HCT116 (cell line): ENCODE measurements at regions not wholly inside any gene's neighbourhood (a gene's known extent, or its start where the extent isn't known, plus 50 kb on each side); places are given as distances from the start of the nearest gene placed in this dataset.

ENCODE experiments used
- ATAC-seq: fragments of 200-7000 bp; cut with Tn5 transposase; 2 replicates; pipeline ENCODE4 v1.9.1; 2020; ENCODE audit warnings: mild to moderate bottlenecking, moderate library complexity
- BruUV-seq: library from RNA; stranded (reverse); fragments of 400-500 nt; replicated peaks from 2 replicates; lab custom pipeline; 2021; lab: Mats Ljungman, UMichigan
- CTCF ChIA-PET: fragments of 300-600 bp; sonication (Branson Sonifier 250); formaldehyde crosslinking; loops from one replicate; lab custom pipeline; 2021; ENCODE audit warnings: antibody characterized with exemption; lab: Charles Lee
- POLR2A ChIA-PET: fragments of 300-600, 350-600 bp; sonication (Branson Sonifier 250); formaldehyde crosslinking; loops from one replicate; lab custom pipeline; 2021; ENCODE audit warnings: antibody characterized with exemption; lab: Charles Lee
- RAD21 ChIA-PET, 2 experiments: fragments of 300-600 bp; sonication (Branson Sonifier 250); formaldehyde crosslinking; loops; one replicate each; lab custom pipeline; 2023; ENCODE audit warnings: low total read pairs in 2 of 2; ENCODE audit not compliant: uncharacterized antibody in 2 of 2, unreplicated experiment in 2 of 2, low non-redundant PET in 1 of 2; lab: Charles Lee
- DNase-seq: peaks from one replicate; pipeline ENCODE4 v3.0.0-alpha.2; 2010; ENCODE audit warnings: low read depth, low spot score
- H2AFZ ChIP-seq: fragments of 200-600 bp; shearing (Covaris generic), sonication (generic); 2 replicates; pipeline ENCODE4 v1.6.1; 2017; ENCODE audit warnings: low read depth, mixed run types, mixed read lengths, antibody characterized with exemption, low read length; ENCODE audit not compliant: poor library complexity, severe bottlenecking
- H3K27ac ChIP-seq: 2 replicates; pipeline ENCODE4 v1.5.1; 2012; ENCODE audit warnings: low read depth, low read length
- H3K27me3 ChIP-seq: fragments of 200-600 bp; sonication (generic); 2 replicates; pipeline ENCODE4 v1.6.1; 2016; ENCODE audit warnings: mixed run types, low read length, mixed read lengths; ENCODE audit not compliant: insufficient read depth
- H3K36me3 ChIP-seq, 2 experiments: fragments of 200-500 bp in 1 of 2; fragments of 200-600 bp in 1 of 2; sonication (Bioruptor generic) in 1 of 2; sonication (generic) in 1 of 2; 2 replicates each; pipeline versions ENCODE4 v1.5.1 to v1.6.1; 2014 to 2016; ENCODE audit warnings: low read length in 2 of 2, inconsistent platforms in 1 of 2, mixed read lengths in 1 of 2, mixed run types in 1 of 2; ENCODE audit not compliant: insufficient read depth in 2 of 2, control insufficient read depth in 1 of 2
- H3K4me1 ChIP-seq, 2 experiments: fragments of 200-600 bp in 1 of 2; sonication (generic) in 1 of 2; 2 replicates each; pipeline versions ENCODE4 v1.5.1 to v1.6.1; 2012 to 2017; ENCODE audit warnings: low read length in 2 of 2, inconsistent platforms in 1 of 2, mild to moderate bottlenecking in 1 of 2, mixed read lengths in 1 of 2, mixed run types in 1 of 2, moderate library complexity in 1 of 2; ENCODE audit not compliant: insufficient read depth in 2 of 2, control insufficient read depth in 1 of 2
- H3K4me2 ChIP-seq: fragments of 200-600 bp; sonication (generic); 2 replicates; pipeline ENCODE4 v1.6.1; 2017; ENCODE audit warnings: mixed run types, low read length, mixed read lengths
- H3K4me3 ChIP-seq, 2 experiments: fragments of 200-600 bp in 1 of 2; sonication (generic) in 1 of 2; replicated peaks in 1 of 2; 2 replicates each; pipeline ENCODE4 v1.5.1; 2011 to 2016; ENCODE audit warnings: low read length in 2 of 2, control low read depth in 1 of 2, low read depth in 1 of 2, mild to moderate bottlenecking in 1 of 2, mixed read lengths in 1 of 2, mixed run types in 1 of 2
- H3K79me2 ChIP-seq: fragments of 200-600 bp; sonication (generic); 2 replicates; pipeline ENCODE4 v1.6.1; 2017; ENCODE audit warnings: mild to moderate bottlenecking, mixed run types, low read length, moderate library complexity, mixed read lengths; ENCODE audit not compliant: insufficient read depth
- H3K9ac ChIP-seq: fragments of 200-600 bp; sonication (generic); 2 replicates; pipeline ENCODE4 v1.6.1; 2016; ENCODE audit warnings: low read length, mixed read lengths
- H3K9me2 ChIP-seq: fragments of 200-600 bp; sonication (generic), shearing (Covaris generic); 2 replicates; pipeline ENCODE4 v1.6.1; 2017; ENCODE audit warnings: mixed run types, mild to moderate bottlenecking, moderate library complexity; ENCODE audit not compliant: insufficient read depth
- H3K9me3 ChIP-seq, 2 experiments: fragments of 200-500 bp in 1 of 2; fragments of 200-600 bp in 1 of 2; sonication (Bioruptor generic) in 1 of 2; sonication (generic) in 1 of 2; 2 replicates each; pipeline ENCODE4 v1.6.1; 2014 to 2017; ENCODE audit warnings: low read length in 2 of 2, mixed read lengths in 2 of 2, inconsistent platforms in 1 of 2, low read depth in 1 of 2, mild to moderate bottlenecking in 1 of 2, mixed run types in 1 of 2, moderate library complexity in 1 of 2; ENCODE audit not compliant: control insufficient read depth in 1 of 2, insufficient read depth in 1 of 2
- H4K20me1 ChIP-seq: fragments of 200-600 bp; sonication (generic), shearing (Covaris generic); 2 replicates; pipeline ENCODE4 v1.6.1; 2017; ENCODE audit warnings: mixed run types, mild to moderate bottlenecking, moderate library complexity; ENCODE audit not compliant: insufficient read depth
- EGR1 ChIP-seq: IDR thresholded peaks from 2 replicates; pipeline ENCODE4 v1.6.1; 2012; ENCODE audit warnings: low read depth
- ELF1 ChIP-seq: IDR thresholded peaks from 2 replicates; pipeline ENCODE4 v1.6.1; 2012; ENCODE audit warnings: low read depth, borderline replicate concordance
- JUND ChIP-seq: IDR thresholded peaks from 2 replicates; pipeline ENCODE4 v1.6.1; 2012
- REST ChIP-seq: IDR thresholded peaks from 2 replicates; pipeline ENCODE4 v1.6.1; 2012; ENCODE audit warnings: low read depth
- SRF ChIP-seq: IDR thresholded peaks from 2 replicates; pipeline ENCODE4 v1.6.1; 2012; ENCODE audit warnings: low read depth
- TCF7L2 ChIP-seq: IDR thresholded peaks from 2 replicates; pipeline ENCODE4 v1.7.0; 2011; ENCODE audit warnings: borderline replicate concordance, inconsistent platforms; ENCODE audit not compliant: insufficient read depth, insufficient read length; ENCODE audit errors: extremely low read depth
- YY1 ChIP-seq: IDR thresholded peaks from 2 replicates; pipeline ENCODE4 v1.6.1; 2011; ENCODE audit warnings: low read length, low read depth, moderate library complexity, mild to moderate bottlenecking; ENCODE audit not compliant: insufficient replicate concordance; ENCODE audit errors: extremely low read depth
- intact Hi-C: fragments of 100-400 bp; cut with micrococcal nuclease; formaldehyde crosslinking; loops from 2 replicates; pipeline ENCODE4 v1.10.0; 2022

GRCh38 chr20:22071841-22072240 is 366.4 kb downstream of the PAX1 start:
- H3K9ac ChIP-seq: no peak overlapping the region
- H3K9me2 ChIP-seq: no peaks in the 10 kb centered on the region
- ATAC-seq: no peak
- H4K20me1 ChIP-seq: no peaks in the 10 kb centered on the region
- ChIA-PET RAD21 (no interaction called here), POLR2A (no interaction called here), CTCF (no interaction called here)
- DNase-seq: no peak
- H2AFZ ChIP-seq: no peak overlapping the region
- H3K9me3 ChIP-seq: peaks cover 3 to 27% of the 10 kb centered on the region in 2 experiments; a peak in 2 of 4 replicates
- no peaks in the 10 kb centered on the region for H3K4me1 ChIP-seq
- no peak overlapping the region for H3K27ac ChIP-seq
- intact Hi-C loops: no loop called here
- BruUV-seq: no TSS peak
- no peaks in the 10 kb centered on the region for H3K27me3 ChIP-seq
- H3K4me3 ChIP-seq: no peak overlapping the region
- no peaks in the 10 kb centered on the region for H3K79me2 ChIP-seq
- no peak for TF ChIP-seq ELF1
- TF ChIP-seq SRF: no peak
- TF ChIP-seq JUND: no peak
- TF ChIP-seq YY1: no peak
- H3K4me2 ChIP-seq: no peak overlapping the region
- H3K36me3 ChIP-seq: no peaks in the 10 kb centered on the region

DNA sequence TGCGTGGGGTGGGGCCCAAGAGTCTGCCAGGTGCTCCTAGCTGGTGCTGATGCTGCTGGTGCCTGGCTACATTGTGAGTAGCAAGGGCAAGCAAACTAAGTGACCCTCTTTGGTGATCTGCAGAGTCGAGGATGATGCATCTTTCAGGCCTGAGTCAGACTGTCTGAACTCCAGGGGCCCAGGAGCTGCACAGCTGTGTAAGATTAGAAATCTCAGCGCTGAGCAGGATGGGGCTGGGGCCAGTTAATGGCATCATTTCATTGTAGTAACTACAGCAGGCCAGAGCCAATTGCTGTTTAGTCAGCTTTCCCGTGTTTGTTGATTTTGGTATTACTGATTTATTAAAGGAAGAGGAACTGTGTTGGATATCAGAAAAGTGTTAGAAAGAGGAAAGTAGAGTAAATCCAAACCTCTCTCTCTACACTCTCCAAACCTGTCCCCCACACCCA is 365.2 kb downstream of the PAX1 start:
- Histone ChIP-seq H3K27ac (no peak overlapping the region), H3K4me3 (no peak overlapping the region), H3K36me3 (no peaks in the 10 kb centered on the region), H3K79me2 (no peaks in the 10 kb centered on the region), H3K4me1 (no peaks in the 10 kb centered on the region), H3K9me3 (peaks cover 3 to 21% of the 10 kb centered on the region in 2 experiments; a peak in 2 of 4 replicates), H3K9ac (no peak overlapping the region), H3K4me2 (no peak overlapping the region), H3K27me3 (no peaks in the 10 kb centered on the region), H3K9me2 (no peaks in the 10 kb centered on the region), H4K20me1 (no peaks in the 10 kb centered on the region), H2AFZ (no peak overlapping the region)
- intact Hi-C loops: no loop called here
- CTCF ChIA-PET: no interaction called here
- no peak for ATAC-seq
- POLR2A ChIA-PET: no interaction called here
- TF ChIP-seq REST (no peak), EGR1 (no peak), TCF7L2 (no peak), JUND (no peak)
- no peak for DNase-seq
- no TSS peak for BruUV-seq
- RAD21 ChIA-PET: no interaction called here
